Body of pancreas (tissue), 4 donors: ENCODE measurements at regions not wholly inside any gene's neighbourhood (a gene's known extent, or its start where the extent isn't known, plus 50 kb on each side); places are given as distances from the start of the nearest gene placed in this dataset.

Experiments used
- CTCF ChIP-seq, 7 experiments: fragments of 450-650 bp in 4 of 7; fragments of 200-600 bp in 3 of 7; sonication (generic) in 3 of 7; IDR thresholded peaks; one replicate each; pipeline ENCODE4 v1.5.1; 2016 to 2019; ENCODE audit warnings: antibody characterized with exemption in 7 of 7
- POLR2A ChIP-seq, 3 donors: fragments of 450-650 bp; IDR thresholded peaks; one replicate each; pipeline ENCODE4 v1.6.1; 2016; ENCODE audit warnings: antibody characterized with exemption in 3 of 3, mild to moderate bottlenecking in 2 of 3

GRCh38 chr3:154893813-154894212 lies 186.3 kb upstream of the MME start:
- no peak for TF ChIP-seq CTCF (IDR thresholded peaks at IDR 0.05)
- TF ChIP-seq POLR2A (IDR thresholded peaks at IDR 0.05): no peak
